ENCODE measurements at regions not wholly inside any gene's neighbourhood (a gene's known extent, or its start where the extent isn't known, plus 50 kb on each side); places are given as distances from the start of the nearest gene placed in this dataset.

GRCh38 chr9:90271707-90272106 lies 370.9 kb downstream of the DIRAS2 start:
- Mint-ChIP-seq H3K4me1 (ENCODE audit: low read depth) (no peaks in the 10 kb centered on the region), H3K4me3 (no peak overlapping the region), H3K27me3 (ENCODE audit: low read depth) (peaks cover 13% of the 10 kb centered on the region), H3K36me3 (ENCODE audit: insufficient read depth) (no peaks in the 10 kb centered on the region), H3K9me3 (no peaks in the 10 kb centered on the region)
- DNase-seq, result no peak
- no peak for ATAC-seq

DNA sequence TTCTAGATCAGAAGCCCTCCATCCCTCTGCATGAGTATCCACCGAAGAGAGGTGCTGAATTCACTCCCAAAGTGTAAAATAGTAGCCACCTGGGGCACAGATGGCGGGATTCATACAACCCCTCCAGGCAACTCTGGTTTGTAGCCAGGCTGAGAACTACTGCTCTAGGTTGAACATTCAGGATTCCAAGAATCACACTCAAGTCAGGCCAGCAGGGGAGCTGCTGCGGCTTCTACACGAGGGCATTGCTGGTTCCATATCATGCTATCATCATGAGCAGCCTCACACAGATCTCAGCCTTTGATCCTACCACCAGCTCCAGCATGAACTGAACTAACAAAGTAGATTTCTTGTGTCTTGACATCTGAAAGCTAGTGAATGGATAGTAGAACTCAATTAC lies 367.9 kb downstream of the DIRAS2 start:
- no peaks in the 10 kb centered on the region for H3K9me3 Mint-ChIP-seq
- DNase-seq (no peak), ATAC-seq (no peak)
- no peaks in the 10 kb centered on the region for H3K36me3 Mint-ChIP-seq (ENCODE audit: insufficient read depth)
- H3K4me3 Mint-ChIP-seq, result no peak overlapping the region
- peaks cover 9% of the 10 kb centered on the region for H3K27me3 Mint-ChIP-seq (ENCODE audit: low read depth)
- no peaks in the 10 kb centered on the region for H3K4me1 Mint-ChIP-seq (ENCODE audit: low read depth)

GRCh38 chr9:90285946-90286345 lies 356.7 kb downstream of the DIRAS2 start:
- DNase-seq (no peak), ATAC-seq (no peak)
- no peaks in the 10 kb centered on the region for H3K9me3 Mint-ChIP-seq
- H3K36me3 Mint-ChIP-seq (ENCODE audit: insufficient read depth), result no peaks in the 10 kb centered on the region
- no peaks in the 10 kb centered on the region for H3K27me3 Mint-ChIP-seq (ENCODE audit: low read depth)
- H3K4me1 Mint-ChIP-seq (ENCODE audit: low read depth), result no peaks in the 10 kb centered on the region
- H3K4me3 Mint-ChIP-seq, result no peak overlapping the region

DNA sequence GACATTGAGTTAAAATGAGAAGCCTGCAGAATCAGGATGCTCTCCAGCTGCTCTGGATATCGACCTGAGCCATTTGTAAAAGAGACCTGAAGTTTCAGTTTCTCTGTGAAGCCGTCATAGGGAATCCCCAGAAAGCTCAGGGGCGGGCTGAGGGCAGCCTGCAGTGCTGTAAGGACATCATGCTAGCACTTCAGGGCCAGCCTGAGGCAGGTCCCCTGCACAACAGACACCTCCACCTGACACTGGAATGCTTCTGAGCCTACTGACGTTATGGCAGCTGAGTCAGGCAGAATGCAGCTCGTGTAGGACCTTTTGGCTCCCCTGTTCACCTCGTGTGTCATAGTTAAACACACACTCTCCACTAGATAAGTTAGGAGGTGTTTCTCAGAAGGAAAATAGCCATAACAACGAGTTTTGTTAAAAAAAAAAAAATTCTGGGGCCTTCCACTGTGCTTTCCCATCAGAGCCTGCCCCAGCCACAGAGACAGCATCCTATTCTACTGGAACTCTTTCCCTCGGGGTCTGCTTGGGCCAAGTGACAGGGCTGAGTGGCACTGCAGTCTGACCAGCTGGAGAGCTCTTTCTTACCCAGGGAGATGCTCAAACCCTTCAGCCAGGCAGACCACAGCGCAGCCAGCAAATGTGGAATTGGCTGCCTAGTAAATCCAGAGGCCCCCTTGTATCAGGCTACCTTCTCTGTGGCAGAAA lies 354.9 kb downstream of the DIRAS2 start:
- H3K9me3 Mint-ChIP-seq, result no peaks in the 10 kb centered on the region
- no peak overlapping the region for H3K4me3 Mint-ChIP-seq
- ATAC-seq (peak; percentile 41 to 51), DNase-seq (no peak)
- H3K4me1 Mint-ChIP-seq (ENCODE audit: low read depth), result no peaks in the 10 kb centered on the region
- no peaks in the 10 kb centered on the region for H3K27me3 Mint-ChIP-seq (ENCODE audit: low read depth)
- H3K36me3 Mint-ChIP-seq (ENCODE audit: insufficient read depth), result no peaks in the 10 kb centered on the region

- Mint-ChIP-seq H3K36me3 (ENCODE audit: insufficient read depth) (no peaks in the 10 kb centered on the region), H3K27me3 (ENCODE audit: low read depth) (no peaks in the 10 kb centered on the region), H3K4me1 (ENCODE audit: low read depth) (no peaks in the 10 kb centered on the region), H3K9me3 (no peaks in the 10 kb centered on the region), H3K4me3 (no peak overlapping the region)
- ATAC-seq, result no peak
- no peak for DNase-seq
Observed at GRCh38 chr9:90288275-90288639, 354.4 kb downstream of the DIRAS2 start.

DNA sequence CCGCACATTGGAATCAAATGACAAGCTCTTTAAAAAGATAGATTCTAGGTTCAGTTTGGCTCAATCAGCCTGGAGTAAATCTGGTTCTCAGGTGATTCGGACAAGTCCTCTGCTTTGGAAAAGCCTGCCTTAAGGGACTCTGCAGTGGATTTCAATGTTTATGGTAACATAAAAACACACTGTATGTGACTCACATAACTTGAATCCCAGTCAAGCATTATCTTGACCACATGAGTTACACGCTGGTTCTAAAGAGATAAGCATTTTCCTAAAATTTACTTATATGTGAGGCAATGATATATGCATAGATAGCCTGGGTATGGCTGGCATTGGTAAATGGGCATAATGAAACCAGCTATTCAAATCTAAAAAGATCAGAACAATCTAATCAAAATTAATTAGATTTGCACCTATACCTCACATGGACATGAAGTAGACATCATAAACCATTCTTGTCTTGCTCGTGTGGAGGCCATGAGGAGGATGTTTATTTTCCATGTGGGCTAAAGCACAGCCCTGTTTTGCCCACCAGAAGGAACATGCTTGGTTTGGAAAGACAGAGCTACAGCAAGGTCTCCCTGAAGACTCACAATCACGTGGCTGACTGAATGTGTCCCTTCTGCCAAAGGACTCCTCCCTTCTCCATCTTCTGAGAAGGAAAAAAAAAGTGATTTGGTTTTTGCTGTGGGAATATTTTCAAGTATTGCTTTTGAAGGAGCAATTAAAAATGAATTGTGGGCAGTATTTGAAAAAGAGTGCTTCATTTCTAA lies 351.7 kb downstream of the DIRAS2 start:
- Mint-ChIP-seq H3K4me1 (ENCODE audit: low read depth) (no peaks in the 10 kb centered on the region), H3K9me3 (no peaks in the 10 kb centered on the region), H3K4me3 (no peak overlapping the region), H3K36me3 (ENCODE audit: insufficient read depth) (no peaks in the 10 kb centered on the region), H3K27me3 (ENCODE audit: low read depth) (peaks cover 4% of the 10 kb centered on the region)
- DNase-seq (no peak), ATAC-seq (no peak)

DNA sequence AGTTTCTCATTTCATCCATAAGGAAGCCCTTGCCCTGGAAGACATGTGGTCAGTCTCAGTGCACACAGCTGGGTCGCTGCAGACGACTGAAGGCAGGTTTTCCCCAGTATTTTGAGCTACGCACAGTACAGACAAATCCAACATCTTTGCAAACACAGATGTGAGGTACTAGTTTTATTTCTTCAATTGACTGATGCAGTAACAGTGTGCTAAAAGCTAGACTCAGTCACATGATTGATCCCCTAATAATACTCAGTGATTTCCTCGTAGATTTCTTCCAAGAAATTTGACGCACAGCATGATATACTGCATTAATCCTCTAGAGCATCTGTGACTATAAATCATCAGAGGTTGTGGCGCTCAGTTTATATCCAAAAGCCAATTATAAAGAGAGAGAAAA lies 346.1 kb downstream of the DIRAS2 start:
- Mint-ChIP-seq H3K9me3 (no peaks in the 10 kb centered on the region), H3K36me3 (ENCODE audit: insufficient read depth) (no peaks in the 10 kb centered on the region), H3K4me1 (ENCODE audit: low read depth) (no peaks in the 10 kb centered on the region), H3K4me3 (no peak overlapping the region), H3K27me3 (ENCODE audit: low read depth) (peaks cover 8% of the 10 kb centered on the region)
- ATAC-seq (no peak), DNase-seq (no peak)

GRCh38 chr9:90299968-90300367 lies 342.7 kb downstream of the DIRAS2 start:
- peaks cover 15% of the 10 kb centered on the region for H3K27me3 Mint-ChIP-seq (ENCODE audit: low read depth)
- DNase-seq, result no peak

GRCh38 chr9:90300611-90301276 lies 341.9 kb downstream of the DIRAS2 start:
- no peak for ATAC-seq

More at GRCh38 chr9:90299968-90300367, 342.7 kb downstream of the DIRAS2 start:
- Mint-ChIP-seq H3K4me1 (ENCODE audit: low read depth) (no peaks in the 10 kb centered on the region), H3K4me3 (no peak overlapping the region), H3K36me3 (ENCODE audit: insufficient read depth) (no peaks in the 10 kb centered on the region), H3K9me3 (no peaks in the 10 kb centered on the region)
- no peak for ATAC-seq

GRCh38 chr9:90301277-90301653 lies 341.4 kb downstream of the DIRAS2 start:
- H3K9me3 Mint-ChIP-seq, result no peaks in the 10 kb centered on the region
- no peaks in the 10 kb centered on the region for H3K36me3 Mint-ChIP-seq (ENCODE audit: insufficient read depth)
- H3K4me1 Mint-ChIP-seq (ENCODE audit: low read depth), result no peaks in the 10 kb centered on the region
- no peak for ATAC-seq
- no peak for DNase-seq
- H3K27me3 Mint-ChIP-seq (ENCODE audit: low read depth), result peaks cover 16% of the 10 kb centered on the region
- H3K4me3 Mint-ChIP-seq, result no peak overlapping the region

More at GRCh38 chr9:90300611-90301276, 341.9 kb downstream of the DIRAS2 start:
- Mint-ChIP-seq H3K27me3 (ENCODE audit: low read depth) (peaks cover 15% of the 10 kb centered on the region), H3K4me3 (no peak overlapping the region), H3K36me3 (ENCODE audit: insufficient read depth) (no peaks in the 10 kb centered on the region), H3K4me1 (ENCODE audit: low read depth) (no peaks in the 10 kb centered on the region), H3K9me3 (no peaks in the 10 kb centered on the region)
- no peak for DNase-seq

- no peak for ATAC-seq
- Mint-ChIP-seq H3K9me3 (no peaks in the 10 kb centered on the region), H3K36me3 (ENCODE audit: insufficient read depth) (no peaks in the 10 kb centered on the region), H3K4me1 (ENCODE audit: low read depth) (no peaks in the 10 kb centered on the region), H3K27me3 (ENCODE audit: low read depth) (peaks cover 16% of the 10 kb centered on the region), H3K4me3 (no peak overlapping the region)
- no peak for DNase-seq
Observed at GRCh38 chr9:90303655-90304054, 339.0 kb downstream of the DIRAS2 start.

DNA sequence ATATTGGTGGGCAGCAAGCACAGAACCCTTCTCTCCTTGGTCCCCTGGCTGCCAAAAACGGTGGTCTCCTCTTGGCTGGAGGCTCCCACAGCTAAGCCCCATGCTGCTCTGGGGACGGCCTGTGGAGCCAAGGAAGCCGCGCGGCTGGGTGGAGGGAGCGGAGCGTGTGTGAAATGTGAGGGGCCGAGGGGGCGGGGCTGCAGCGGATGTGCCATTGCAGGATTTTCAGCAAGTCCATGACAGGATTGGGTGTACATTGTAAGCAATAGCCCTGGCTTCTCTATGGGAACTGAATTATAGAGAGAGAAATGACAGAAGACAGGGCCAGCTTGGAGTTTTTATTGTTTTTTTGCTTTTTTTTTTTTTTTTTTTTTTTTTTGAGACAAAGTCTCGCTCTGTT lies 336.5 kb downstream of the DIRAS2 start:
- no peaks in the 10 kb centered on the region for H3K36me3 Mint-ChIP-seq (ENCODE audit: insufficient read depth)

DNA sequence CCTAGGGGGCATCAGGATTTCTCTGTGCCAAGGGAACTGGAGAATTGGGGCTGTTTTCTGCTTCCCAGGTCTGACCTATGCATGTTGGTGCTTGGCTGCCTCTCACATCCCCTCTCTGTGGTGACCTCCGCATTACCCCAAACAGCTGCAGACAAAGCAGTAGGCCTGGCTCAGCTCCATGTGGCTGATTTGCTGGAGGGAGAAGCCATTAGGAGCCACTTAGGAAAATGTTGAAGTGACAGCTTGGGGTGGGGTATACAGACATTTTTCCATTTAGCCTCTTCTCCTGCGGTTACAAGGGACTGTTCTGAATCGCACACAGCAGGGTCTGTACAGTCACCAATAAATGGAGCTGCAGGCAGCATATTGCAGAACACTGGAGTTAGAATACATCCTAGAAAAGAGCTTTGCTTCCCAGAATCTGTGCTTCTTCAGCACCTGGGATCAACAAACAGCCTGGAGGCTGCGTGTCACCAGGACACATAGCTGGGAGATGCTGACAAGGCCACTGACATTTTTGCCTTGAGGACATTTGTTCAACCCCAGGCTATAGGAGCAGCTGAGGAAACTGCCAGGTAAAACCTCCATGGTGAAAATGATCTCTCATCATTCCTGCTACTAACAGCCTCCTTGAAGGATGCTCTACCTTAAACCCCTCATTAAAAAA lies 335.3 kb downstream of the DIRAS2 start:
- ATAC-seq (no peak), DNase-seq (no peak)
- Mint-ChIP-seq H3K9me3 (no peaks in the 10 kb centered on the region), H3K4me3 (no peak overlapping the region), H3K4me1 (ENCODE audit: low read depth) (no peaks in the 10 kb centered on the region), H3K36me3 (ENCODE audit: insufficient read depth) (no peaks in the 10 kb centered on the region), H3K27me3 (ENCODE audit: low read depth) (peaks cover 12% of the 10 kb centered on the region)

More for the DNA sequence above, 336.5 kb downstream of the DIRAS2 start:
- no peak for ATAC-seq
- no peak for DNase-seq
- Mint-ChIP-seq H3K9me3 (no peaks in the 10 kb centered on the region), H3K27me3 (ENCODE audit: low read depth) (peaks cover 16% of the 10 kb centered on the region), H3K4me1 (ENCODE audit: low read depth) (no peaks in the 10 kb centered on the region), H3K4me3 (no peak overlapping the region)

- ATAC-seq, result no peak
- no peaks in the 10 kb centered on the region for H3K9me3 Mint-ChIP-seq
- H3K4me1 Mint-ChIP-seq (ENCODE audit: low read depth), result no peaks in the 10 kb centered on the region
- H3K36me3 Mint-ChIP-seq (ENCODE audit: insufficient read depth), result no peaks in the 10 kb centered on the region
- no peak overlapping the region for H3K4me3 Mint-ChIP-seq
- DNase-seq, result no peak
- peaks cover 9% of the 10 kb centered on the region for H3K27me3 Mint-ChIP-seq (ENCODE audit: low read depth)
Observed at GRCh38 chr9:90307891-90308290, 334.7 kb downstream of the DIRAS2 start.

Data from activated T-cell treated with anti-CD3 and anti-CD28 coated beads, Interleukin-2, amount 50 U/mL, for 4 hours (primary cell).